NCI-H446 (cell line): ENCODE measurements at regions not wholly inside any gene's neighbourhood (a gene's known extent, or its start where the extent isn't known, plus 50 kb on each side); places are given as distances from the start of the nearest gene placed in this dataset.

Experiments
- DNase-seq, 2 experiments: peaks; one replicate each; lab custom pipeline; 2025; lab: John Stamatoyannopoulos, UW

DNA sequence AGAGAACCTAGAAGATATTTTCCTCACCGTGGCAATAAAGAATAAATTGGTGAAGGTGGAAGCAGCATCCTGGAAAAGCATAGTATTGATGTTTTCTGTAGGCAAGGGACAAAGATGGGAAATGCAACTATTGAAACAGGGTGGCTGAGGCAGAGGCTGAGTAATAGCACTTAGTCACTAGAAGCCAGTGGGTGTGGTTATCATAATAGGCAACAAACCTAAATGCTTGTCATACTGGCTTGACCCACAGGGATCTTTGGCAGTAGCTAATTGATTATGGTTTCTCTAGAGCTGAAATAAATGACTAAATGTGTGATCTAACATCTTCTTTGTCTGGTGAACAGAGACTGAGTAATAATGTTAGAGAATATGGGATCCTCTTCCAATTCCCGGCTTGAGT is 353.6 kb upstream of the RPS6KA3 start:
- DNase-seq: no peak

- peak in 1 of 2 experiments; percentile 23 for DNase-seq
Observed at GRCh38 chrX:20609916-20610415, 343.3 kb upstream of the RPS6KA3 start.

DNA sequence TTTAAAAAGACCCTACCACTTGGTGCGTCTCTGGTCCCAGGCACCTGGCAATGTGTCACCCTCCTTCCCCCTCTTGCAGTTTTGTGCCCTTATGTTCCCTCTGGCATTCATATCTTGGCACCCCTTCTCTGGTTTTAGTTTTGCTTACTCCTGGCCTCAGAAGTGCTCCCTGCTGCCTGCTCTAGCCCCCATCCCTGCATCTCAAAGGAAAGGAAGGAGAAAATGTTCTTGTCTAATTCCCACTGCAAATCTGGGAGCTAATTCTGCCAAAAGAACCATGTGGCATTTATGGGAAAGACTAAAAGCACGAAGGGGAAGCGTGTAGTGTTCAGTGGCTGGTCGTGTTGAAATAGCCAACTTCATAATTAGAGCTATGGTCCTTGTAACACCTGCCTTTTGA is 340.1 kb upstream of the RPS6KA3 start:
- DNase-seq: peak in 1 of 2 experiments; percentile 18

DNA sequence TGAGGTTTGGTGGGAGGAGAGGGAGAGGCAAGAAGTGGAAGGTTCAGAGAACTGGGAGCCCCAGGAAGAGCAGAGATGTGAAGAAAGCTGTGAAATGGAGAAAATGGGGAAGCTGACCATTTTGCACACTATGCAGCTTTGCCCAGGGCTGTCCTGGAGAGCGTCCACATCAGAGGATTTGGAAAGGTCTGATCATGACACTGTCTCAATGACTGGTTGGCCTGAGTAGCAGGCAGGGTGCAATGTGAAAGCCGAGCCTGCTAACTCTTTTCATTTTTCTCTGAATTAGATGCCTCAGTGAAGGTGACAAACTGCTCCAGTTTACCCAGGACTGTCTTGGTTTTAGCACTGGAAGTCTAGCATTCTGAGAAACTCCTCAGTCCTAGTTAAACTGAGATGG is 330.1 kb upstream of the RPS6KA3 start:
- DNase-seq: no peak

DNA sequence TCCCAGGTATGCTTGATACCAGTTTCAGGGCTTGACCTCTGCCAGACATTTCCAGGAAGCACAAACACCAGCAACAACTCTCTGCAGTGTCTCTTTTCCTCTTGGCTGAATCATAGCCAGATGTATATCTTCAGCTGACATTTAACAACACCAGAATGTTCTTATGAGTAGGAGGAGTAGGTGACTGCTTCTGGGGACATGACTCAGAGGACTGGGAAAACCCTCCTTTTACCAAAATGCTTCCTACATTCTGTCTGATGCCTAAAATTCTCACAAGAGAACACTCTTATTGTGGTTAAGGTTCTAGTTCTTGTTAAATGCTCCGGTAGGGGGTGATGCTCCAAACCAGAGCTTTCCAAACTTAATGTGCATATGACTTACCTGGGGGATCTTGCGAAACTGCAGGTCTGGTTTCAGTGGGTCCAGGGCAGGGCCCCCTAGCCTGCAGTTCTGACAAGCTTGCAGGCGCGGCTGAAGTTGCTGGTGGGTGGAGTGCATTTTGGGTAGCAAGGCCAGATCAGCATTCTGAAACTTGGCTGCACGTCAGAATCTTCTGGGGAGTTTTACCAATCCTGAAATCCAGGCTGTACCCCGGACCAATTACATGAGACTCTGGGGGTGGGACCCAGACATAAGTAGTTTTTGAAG is 329.3 kb upstream of the RPS6KA3 start:
- DNase-seq: no peak

- DNase-seq: no peak
Observed at GRCh38 chrX:20594985-20595384, 328.3 kb upstream of the RPS6KA3 start.

DNA sequence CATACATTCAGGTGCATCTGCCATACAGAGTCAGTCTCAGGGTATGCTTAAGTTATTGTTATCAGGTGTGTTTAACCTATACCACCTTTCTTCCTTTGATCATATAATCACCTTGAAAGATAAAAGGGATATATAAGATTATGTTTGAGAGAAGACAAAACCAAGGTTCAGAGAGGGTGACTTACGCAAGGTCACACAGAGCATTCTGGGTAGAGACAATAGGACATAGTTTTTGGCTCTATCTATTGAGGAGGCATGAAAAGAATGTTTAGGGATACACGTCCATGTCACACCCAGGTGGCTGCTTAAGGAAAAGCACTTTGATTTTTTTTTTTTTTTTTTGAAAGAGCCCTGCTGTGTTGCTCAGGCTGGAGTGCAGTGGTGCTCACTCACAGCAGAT is 327.1 kb upstream of the RPS6KA3 start:
- DNase-seq: no peak

DNA sequence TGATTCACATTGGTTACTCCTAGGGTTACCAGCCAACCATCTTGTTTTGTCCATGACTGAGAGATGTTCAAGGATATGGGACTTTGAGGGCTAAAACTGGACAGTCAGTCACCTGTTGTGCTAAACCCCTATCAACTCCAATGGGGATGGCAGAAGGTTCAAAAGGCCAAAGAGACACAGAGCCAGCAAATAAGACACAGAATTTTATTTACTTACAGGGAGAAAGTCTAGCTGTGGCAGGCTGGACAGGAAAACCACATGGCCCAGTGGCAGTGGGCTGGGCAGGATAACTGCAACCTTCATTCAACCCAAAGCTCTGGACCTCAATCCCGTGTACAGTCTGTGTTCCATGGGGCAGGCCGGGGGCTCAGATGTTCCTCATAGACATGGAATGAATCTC is 326.7 kb upstream of the RPS6KA3 start:
- DNase-seq: no peak

DNA sequence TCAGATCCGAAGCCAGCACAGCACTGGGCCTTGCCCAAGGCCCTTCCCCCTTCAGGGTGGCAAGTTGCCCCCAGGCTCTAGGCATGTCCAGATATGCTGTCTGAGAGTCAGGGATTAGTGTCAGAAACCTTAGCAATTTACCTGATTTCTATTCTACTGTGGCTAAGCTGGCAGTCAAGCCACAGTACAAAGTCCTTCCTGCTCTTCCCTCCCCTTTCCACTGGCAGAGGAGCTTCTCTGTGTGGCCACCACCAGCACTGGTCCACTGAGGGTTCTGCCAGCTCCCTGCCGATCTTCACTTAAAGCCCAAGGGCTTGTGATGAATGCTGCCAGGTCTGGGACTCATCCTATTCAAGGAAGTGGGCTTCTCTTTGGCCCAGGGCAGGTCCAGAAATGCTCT is 324.5 kb upstream of the RPS6KA3 start:
- DNase-seq: no peak

GRCh38 chrX:20585782-20586181 is 319.1 kb upstream of the RPS6KA3 start:
- no peak for DNase-seq

DNA sequence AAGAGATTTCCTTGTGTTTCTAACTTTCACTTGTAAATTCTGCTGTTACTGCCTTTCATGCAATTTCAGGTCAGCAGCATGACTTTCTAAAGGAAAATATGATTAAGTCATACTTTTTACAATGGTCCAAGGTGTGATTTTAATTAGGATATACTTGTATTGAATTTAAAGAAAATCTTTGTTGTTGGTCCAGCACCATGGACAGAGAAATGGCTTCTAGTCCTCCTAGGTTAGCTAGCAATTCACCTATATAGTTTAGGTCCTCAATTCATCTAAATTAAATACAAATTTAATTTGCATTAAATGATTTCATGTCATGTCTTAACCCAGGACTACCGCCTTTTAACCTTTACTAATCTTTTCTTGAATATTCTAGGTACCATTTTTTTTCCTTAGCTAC is 304.9 kb upstream of the RPS6KA3 start:
- no peak for DNase-seq

DNA sequence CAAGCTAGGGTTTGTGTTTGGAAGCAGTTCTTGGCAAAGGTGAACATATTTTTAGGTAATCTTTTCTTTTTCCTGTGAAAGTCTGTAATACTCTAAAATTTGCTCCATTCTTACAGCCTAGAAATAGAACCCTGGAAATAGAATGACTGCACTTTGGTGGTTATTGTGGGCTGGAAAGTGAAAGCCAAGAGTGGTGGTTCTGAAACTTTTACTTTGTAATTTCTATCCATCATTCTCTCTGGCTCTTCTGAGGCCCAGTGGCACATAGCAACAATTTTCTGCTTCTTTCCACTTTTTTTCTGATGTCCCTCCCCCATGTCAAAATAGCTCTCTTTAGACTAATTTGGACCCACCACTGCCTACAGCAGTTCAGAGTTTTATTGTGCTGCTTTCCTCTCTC is 300.4 kb upstream of the RPS6KA3 start:
- no peak for DNase-seq

DNA sequence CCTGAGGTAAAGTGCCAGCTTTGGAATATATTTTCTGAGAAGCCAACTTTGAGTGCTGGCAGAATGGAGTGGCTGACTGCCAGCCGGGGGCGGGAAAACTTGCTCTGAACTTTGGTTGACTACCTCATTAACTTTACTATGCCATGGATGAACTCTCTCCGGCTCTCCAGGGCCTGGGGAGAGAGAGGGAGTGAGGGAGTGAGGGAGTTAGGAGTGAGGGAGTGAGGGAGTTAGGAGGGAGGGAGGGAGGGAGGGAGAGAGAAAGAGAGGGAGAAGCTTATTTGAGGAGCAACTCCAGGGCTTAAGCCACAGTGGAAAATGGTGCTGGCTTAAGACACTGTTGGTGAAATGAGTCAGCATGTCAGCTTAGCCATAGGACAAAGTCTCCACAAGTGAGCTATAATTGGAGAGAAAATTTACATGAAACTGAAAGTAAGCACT is 280.9 kb upstream of the RPS6KA3 start:
- peak; percentile 35 to 54 for DNase-seq

GRCh38 chrX:20545538-20545937 is 278.8 kb upstream of the RPS6KA3 start:
- no peak for DNase-seq

- no peak for DNase-seq
Observed at GRCh38 chrX:20542072-20542471, 275.4 kb upstream of the RPS6KA3 start.

GRCh38 chrX:20538974-20539373 is 272.3 kb upstream of the RPS6KA3 start:
- no peak for DNase-seq

- DNase-seq: no peak
Observed at GRCh38 chrX:20531667-20532066, 265.0 kb upstream of the RPS6KA3 start.

- DNase-seq: peak; percentile 51 to 69
Observed at GRCh38 chrX:20530406-20530921, 263.8 kb upstream of the RPS6KA3 start.

DNA sequence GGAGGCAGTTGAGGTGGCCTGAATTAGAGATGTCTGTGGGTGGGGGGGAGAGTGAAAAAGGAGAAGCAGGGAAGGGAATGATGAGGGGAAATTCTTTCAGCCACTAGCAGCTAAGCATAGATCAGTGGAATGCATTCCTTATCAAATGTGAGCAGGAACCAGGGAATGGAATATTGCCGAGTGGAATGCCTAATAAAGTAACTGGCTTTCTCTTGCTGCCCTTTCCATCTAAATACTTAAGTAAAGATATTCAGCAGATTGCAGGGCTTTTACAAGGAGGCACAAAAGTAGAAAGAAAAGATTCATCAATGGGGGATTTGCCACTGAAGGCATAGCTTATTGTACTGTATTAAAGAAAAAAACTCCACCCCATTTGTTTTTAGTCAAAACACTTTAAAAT is 263.0 kb upstream of the RPS6KA3 start:
- DNase-seq: no peak

- no peak for DNase-seq
Observed at GRCh38 chrX:20529301-20529700, 262.6 kb upstream of the RPS6KA3 start.

DNA sequence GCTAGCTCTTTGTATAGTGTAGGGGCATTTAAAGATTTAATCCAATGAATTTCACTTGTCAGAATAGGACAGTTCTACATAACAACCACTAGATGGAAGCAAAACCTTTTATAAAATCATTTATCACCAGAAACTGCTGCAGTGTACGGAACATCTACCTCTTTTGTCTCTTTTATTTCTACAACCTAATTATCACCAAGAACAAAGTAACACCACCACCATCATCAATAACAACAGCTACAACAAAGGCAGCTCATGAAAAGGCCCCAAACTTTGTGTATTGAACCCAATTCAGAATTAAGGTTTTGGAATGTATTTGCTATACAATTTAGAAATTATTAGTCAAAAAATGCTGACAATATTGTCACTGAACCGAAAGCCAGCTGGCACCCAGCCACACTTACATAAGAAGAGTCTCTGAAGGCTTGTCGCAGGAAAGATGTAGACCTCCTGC is 260.9 kb upstream of the RPS6KA3 start:
- DNase-seq: peak; percentile 41 to 58

DNA sequence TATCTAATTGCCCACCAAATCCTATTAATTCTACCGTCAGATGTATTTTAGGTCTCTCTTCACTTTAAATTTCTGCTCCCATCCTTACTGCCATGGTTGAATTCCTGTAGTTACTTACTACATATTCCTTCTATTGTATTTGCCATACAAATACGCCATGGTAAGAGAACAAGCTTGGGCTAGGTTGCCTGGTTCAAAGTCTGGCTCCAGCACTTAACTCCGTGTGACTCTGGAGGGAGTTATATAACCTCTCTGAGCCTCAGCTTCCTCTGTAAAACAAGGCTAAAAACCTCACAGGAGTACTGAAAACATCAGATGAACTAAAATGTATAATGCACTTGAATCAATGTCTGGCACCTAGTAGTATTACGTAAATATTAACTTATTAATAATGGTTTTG is 260.3 kb upstream of the RPS6KA3 start:
- no peak for DNase-seq

DNA sequence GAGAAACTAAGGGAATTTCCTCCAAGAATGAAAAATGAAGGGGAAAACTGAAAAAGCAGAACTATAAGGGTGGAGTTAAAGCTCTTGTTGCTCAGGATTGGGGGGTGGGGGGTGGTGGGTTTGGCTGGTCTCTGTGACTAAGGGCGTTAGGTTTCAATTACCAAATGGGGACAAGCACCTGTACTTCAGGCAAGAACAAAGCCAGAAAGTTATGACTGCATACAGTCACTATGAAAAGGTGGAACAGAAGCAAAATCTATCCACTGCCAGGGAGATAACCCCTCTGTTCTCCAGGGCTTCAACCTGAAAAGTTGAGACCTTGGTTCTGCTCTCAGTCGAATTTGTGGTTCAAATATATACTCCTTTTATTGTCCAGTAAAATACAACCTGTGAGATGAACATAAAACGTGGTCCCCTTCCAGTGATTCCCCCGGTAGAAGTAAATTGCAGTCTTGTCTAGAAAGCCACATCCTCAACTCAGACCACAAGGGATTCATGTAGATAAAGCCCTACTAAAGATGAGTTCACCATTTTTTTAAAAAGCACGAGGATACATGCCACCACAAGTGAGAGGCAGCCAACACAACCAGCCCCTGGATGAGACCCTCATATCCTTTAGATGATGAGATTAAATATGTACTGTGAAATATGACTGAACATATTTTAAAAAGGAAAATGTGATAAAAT is 257.1 kb upstream of the RPS6KA3 start:
- no peak for DNase-seq
